HuH-7.5 (cell line): ENCODE measurements at regions not wholly inside any gene's neighbourhood (a gene's known extent, or its start where the extent isn't known, plus 50 kb on each side); places are given as distances from the start of the nearest gene placed in this dataset.
"Not testable (repeated sequence)": the region's sequence is repeated elsewhere in the genome, so short reads cannot be mapped to it uniquely, and the experiment has no call there.

ENCODE experiments used
- DNase-seq: peaks from one replicate; pipeline ENCODE4 v3.0.0; 2011; ENCODE audit warnings: low spot score

DNA sequence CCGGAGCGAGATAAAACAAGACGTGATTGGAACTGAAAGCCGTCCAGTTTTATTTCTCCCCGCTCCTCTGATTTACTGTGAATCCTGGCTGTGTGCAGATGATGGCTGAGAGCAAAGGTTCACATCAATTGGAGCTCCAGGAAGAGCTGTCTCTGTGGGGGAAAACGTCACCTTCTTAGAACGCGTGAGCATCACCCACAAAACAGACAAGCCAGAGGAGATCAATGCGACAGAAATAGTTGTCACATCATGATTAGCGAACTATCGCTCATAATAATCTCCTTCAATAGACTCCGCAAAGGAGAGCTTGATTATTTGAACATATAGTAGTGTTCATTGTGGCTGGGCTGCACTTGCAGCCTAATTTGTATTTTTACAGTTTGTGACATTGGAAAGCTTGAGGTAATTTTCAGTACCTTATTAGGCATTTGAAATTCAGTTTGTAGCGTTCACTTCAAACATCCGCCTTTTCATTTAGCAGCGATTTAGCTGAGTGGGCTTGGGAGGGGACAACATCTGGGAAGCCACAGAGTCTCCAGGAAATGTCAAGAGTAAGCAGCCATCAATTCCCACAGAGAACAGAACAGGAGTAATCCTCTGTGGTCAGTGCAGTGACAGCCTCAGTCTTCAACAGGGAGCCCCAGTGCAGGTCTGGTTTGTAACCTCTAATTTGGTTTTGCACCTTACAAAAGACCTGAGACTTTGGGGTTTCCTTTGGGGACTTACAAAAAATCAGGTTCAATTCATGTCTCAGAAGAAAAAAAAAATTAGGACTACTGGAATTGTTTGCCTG lies 276.8 kb upstream of the PFKP start:
- no peak for DNase-seq

DNA sequence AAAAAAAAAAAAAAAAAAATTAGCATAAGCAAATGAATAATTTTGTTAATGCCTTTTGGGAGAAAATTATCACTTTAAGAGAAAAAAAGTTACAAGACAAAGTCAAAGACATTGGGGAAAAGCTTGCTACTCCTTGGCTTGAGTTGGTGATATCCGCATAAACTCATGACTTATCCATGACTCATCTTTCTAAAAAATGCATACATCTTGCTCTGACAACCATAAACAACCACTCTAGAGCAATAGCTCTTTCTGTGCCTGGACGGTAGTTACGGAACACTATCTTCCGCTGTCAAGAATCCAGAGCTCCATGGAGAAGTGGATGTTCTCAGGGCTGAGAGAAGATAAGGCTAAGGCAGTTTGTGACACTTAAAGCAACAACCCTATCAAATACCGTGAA lies 281.1 kb upstream of the PFKP start:
- no peak for DNase-seq

DNA sequence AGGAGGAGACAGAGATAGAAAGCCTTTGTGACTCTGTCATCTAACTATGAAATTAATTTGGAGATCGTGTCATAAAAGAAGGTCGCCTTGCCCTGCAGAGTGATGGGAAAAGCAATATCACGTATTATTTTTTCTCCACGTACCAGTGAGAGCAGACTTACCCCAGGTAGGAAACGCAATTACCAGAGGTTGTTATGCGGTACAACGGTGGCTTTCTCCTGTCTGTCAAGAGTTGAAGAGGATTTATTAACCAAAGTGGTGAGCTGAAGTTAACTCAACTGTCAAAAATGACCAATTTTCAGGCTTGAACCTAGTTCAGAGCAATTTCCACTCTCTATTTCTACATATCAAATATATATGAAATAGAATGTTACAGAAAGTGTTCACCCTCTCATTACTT lies 282.6 kb upstream of the PFKP start:
- no peak for DNase-seq

DNA sequence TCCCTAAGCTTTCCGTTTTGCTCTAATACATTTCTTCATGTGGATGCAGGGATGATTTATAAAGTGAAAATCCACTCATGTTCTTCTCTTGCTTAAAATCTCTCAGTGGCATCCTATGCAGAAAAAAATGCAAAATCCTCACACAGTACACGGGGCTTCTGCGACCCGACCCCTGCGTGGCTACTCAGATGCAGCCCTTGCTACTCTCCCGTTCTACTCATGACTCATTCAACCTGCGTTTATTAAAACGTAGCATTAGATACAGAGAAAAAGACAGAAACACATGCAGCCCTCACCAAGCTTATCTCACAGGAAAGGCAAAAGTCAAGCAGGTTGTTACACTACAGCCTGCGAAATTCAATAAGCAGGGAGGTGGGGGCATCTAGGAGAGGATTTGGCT lies 284.4 kb upstream of the PFKP start:
- DNase-seq = no peak

DNA sequence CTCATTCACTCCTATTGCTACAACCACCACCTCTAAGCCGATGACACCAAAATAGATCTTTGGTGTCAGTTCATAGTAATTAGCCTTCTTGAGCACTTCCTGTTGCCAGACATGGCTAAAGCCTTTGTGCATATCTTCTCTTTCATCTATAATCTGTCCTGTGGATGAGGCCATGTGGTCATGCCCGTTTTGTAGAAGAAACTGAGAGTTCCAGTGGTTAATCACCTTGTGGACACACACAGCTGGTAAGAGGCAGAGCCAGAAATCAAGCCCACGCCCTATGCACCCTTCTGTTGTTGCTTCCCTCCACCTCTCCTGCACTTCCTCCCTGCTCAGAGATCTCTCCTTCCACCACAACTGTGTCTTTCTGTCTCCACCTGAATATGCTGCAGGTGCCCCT lies 285.1 kb upstream of the PFKP start:
- DNase-seq = no peak

DNA sequence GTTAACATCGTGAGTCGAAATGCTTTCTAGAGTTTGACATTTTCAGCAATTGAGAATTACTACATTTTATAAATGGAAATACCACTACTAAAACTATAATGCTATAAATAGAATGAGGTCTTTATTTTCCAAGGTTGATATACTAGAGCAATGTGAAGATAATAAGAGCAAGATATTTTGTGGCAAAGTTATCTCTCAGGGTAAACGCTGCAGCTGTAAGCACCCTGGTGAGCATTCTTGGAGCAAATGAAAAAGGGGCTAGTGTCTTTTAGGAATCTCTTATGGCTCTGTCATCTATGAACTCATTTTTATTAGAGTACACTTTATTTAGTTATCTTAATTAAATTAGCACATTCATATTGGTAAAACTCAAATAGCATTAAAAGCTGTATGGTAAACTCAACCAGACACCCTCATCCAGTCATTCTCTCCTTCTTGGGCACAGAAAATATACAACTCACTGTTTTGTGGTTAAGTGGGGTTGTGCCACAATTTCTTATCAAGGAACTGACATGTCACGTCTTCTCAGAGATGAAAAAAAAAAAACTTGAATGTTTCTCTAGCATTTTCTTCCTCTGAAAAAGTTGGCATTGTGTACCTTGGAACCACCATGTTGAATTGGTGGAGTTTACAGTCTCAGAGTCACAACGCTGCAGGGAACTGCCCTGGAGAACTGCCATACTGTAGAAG lies 289.5 kb upstream of the PFKP start:
- no peak for DNase-seq

DNA sequence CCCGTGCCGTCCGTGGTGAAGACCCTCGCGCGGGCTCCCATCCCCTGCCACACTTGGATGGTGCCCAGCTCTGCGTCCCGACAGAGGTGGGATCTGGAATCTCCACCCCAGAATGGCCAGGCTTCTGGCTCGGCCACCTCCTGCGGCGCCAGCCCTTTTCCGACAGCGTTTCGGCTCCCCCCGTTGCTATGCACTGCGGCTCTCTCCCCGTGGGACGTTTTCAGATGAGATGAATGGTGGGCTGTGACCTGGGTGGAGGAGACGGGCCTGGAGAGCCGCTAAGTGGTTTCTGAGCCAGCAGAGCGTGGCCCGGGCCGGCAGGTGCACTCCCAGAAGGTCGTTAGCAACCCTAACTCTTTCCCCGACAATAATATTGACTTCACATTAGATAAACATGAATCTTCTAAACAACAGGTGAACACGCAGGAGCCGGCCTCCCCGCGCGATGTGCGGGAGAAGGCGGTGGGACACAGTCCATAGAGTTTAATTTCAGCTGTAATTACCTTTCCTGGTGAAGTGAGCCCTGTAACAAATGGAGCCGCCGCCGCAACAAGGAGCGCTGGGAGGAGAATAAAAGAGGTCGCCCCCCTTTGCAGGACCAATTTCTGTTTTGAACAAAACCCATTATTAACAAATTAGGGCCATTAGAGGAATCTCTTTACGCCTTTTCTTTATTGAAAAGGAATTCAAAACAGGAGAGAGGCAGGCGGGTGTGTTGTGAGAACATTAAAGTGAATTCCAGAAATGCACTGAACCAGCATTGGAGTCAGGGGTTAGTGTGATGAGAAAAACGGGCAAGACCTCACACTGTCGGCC lies 294.3 kb upstream of the PFKP start:
- DNase-seq = no peak

DNA sequence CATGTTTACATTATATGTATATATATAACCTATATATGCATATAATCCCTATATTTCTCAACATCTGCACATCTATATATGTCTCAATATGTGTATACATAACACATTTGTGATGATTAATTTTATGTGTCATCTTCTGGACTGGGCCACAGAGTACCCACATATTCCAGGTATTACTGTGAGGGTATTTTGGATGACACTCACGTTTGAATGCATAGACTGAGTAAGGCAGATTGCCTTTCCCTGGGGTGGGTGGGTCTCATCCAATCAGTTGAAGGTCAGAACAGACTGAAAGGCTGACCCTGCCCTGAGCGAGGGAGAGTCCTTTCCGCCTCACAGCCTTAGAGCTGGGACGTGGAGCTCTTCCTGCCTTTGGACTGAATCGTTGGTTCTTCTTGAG lies 295.2 kb upstream of the PFKP start:
- DNase-seq = no peak

DNA sequence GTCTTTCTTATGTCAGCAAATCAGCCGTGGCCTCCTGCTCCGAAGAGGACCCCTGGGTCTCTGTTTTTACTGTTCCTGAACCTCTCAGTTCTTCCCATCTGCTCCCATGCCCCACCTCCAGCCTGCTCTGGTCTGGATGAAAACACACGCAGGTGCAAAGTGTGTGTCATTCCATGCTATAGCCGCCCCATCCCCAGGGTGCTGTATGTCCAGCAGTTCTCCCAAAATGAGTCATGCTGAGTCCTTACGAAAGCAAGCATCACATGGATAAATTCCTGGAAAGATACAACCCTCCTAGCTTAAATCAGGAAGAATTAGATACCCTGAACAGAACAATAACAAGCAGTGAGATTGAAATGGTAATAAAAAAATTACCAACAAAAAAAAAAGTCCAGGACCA lies 300.1 kb upstream of the PFKP start:
- not testable (repeated sequence) for DNase-seq

DNA sequence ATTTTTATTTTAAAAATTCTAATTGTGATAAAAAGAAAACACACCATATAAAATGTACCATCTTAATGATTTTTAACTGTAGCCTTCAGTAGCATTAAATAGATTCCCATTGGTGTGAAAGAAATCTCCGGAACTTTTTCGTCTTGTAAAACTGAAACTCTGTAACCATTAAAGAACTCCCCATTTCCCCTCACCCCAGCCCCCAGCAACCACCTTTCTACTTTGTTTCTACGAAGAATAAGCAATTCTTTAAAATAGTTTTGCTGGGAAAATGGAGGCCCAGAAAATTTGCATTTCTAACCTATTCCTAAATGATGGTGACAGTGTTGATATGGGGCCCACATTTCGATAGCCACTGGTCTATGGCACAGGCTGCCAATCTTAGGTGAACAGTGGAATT lies 305.4 kb upstream of the PFKP start:
- DNase-seq = no peak

DNA sequence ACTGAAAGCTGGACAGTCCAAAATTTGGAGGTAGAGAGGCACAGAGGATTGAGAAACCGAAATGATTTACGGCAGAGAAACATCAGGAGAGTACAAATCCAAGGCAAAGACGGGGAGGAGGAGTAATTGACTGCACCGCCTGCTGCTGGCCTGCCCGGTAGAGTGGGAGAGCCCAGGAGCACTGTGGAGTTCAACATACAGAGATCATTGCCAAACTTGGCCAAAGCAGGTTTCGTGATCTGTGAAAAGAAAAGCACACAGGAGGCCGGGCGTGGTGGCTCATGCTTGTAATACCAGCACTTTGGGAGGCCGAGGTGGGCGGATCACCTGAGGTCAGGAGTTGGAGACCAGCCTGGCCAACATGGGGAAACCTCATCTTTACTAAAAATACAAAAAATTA lies 306.0 kb upstream of the PFKP start:
- DNase-seq = no peak

DNA sequence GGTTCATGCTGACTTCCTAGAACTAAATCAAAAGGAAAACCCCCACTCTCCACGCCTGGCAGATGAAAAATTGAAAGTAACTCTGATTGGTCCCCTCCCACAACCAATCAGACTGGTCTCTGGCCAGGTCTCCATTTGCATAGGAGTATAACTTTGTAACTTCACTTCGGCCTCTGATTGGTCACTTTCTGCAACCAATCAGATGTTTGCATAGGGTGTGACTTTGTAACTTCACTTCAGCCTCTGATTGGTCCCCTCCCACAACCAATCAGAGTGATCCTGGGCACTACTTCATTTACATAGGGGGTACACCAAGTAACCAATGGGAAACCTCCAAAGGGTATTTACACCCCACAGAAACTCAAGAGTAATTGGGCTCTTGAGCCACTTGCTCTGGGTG lies 306.6 kb upstream of the PFKP start:
- no peak for DNase-seq

DNA sequence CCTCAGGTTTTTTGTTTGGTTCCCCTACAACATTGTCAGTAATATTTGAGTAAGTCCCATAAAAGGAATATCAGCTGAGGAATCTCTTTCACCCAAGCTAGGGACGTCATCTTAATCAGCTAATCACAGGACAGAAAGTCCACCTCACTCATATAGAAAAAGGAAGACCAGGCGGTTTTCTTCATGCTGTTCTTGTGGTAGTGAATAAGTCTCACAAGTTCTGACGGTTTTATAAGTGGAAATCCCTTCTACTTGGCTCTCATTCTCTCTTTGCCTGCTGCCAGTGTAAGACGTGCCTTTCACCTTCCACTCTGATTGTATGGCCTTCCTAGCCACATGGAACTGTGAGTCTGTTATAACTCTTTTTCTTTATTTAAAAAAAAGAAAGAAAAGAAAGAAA lies 308.1 kb upstream of the PFKP start:
- no peak for DNase-seq

DNA sequence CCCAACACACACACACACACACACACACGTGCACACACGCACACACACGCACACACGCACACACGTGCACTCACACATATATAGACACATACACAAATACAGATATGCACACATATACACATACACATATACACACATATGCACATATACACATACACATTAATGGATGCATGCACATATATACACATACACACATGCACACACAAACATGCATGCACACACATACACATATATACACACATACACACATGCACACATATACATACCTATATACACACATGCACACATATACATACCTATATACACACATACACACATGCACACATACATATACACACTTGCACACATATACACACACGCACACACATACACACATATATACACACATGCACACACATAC lies 312.4 kb upstream of the PFKP start:
- DNase-seq = no peak

DNA sequence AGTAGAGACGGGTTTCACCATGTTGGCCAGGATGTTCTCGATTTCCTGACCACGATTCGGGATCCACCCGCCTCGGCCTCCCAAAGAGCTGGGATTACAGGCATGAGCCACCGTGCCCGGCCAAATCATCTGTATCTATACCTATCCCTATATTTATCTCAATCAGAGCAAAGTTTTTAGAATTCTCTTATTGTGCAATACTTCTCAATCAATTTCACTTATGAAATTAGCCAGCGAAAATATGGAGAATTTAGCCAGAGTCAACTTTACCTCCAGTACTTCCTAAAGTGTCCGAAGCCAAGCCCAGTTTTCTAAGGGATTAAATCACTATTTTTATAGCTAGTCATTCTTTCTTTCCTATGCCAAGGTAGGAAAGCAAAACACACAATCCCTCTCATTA lies 319.1 kb upstream of the PFKP start:
- DNase-seq = no peak

DNA sequence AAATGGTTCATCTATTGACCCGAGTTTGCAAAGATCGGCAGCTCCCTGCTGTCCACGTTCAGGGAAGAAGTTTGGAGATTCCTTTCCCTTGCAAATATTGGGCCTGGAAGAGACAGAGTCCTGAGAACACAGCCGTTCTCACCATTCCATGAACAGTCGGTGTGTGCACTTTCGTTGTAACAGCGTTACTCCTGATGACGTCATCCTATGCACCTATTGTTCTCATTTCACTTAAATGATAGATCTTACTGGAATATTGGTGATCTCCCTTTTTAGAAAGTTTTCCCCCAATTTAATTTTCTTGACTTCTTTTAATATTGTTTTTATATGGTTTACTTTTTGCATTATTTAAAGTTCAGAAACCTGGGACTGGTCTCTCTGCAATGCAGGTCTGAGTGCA lies 320.7 kb upstream of the PFKP start:
- DNase-seq = no peak

DNA sequence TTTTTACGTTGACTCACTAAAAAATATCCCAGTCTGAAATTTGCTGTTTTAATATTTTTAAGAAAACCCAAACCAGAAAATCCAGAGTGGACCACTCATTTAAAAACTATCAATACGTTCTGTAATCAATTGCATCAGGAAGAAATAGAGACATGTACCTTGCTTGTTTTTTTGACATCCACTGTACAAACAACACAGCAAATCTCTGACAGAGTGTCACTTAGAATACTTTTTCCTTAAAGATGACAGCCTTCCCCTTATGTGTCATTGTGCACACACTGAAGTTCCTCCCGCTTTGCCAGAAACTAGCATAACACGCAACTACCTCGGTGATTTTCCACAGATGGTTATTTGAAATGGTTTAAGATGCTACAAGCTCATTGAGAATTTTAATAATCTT lies 321.7 kb upstream of the PFKP start:
- DNase-seq = no peak

DNA sequence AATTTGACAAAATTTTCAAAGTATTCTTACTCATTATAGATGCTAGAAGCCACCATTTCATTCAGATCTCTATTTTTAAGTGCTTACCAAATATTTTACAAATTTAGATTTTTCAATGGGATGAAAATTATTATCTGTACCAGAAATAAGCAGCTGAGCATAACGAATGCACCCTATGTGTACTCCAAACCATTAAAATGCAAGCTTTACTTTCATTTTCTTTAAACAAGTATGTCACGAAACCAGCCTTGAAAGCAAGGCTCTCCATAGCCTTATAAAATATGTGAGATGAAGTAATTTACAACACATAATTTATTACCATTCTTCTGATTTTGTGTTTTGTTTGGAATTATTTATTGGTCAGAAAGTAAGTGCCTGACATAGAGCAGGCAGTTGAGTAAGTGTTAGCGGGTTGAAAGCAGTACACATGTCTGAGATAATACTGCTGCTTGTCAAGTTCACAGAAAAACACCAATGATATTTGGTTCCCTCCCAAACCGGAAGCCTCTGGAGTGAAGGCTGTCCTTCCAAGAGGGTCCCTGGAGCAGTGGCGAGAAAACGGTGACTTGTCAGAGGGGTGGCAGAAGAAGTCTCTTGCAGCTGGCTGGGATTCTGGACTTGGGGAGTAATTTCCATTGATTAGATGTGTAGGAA lies 322.7 kb upstream of the PFKP start:
- no peak for DNase-seq

DNA sequence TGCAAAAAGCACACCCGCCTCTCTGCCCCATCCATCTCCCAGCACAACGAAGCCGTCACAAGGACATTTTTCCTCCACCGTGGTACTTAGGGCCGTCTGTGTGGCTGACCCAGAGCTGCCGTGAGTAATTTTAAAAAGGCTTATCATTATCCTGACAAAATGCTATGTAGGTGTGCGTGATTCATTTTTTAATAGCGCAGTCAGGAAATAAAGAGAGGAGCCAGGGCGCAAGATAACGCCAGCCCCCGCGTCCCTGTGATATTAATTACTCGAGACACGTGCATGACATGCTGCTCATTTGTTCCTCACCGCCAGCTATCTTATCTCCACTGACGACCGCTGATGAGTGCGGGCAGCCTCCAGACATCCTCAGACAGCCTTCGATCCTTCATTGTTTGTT lies 332.7 kb upstream of the PFKP start:
- no peak for DNase-seq

DNA sequence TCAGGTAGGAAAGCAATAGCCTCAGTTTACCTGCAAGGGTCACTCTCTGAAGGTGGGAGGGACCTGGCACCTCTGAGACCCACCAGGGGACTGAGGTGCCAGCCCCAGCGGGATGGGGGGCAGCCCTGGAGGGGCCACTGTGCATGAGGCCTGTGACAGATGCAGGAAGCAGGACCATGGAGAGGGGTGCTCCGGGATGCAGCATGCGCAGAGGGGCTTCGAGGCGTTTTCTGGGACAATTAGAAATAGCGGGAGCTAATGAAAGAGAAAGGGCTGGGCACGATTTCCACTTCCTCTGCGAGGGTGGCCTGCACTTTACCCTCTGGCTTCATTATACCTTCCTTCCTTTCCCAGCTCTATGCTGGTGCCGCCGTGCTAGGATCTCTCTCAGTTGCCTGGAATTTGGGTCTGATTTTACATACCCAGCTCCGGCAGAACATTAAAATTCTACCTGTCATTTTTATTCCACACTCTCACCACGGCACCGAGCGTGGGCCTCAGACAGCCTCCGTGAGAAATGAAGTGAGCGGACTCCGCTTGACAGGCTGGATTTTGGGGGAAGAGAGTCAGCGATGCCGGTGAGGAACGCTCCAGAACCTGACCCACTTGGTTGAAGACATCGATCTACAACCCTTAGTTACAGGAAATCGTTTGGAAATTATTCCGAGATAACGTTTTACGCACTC lies 333.9 kb upstream of the PFKP start:
- no peak for DNase-seq

DNA sequence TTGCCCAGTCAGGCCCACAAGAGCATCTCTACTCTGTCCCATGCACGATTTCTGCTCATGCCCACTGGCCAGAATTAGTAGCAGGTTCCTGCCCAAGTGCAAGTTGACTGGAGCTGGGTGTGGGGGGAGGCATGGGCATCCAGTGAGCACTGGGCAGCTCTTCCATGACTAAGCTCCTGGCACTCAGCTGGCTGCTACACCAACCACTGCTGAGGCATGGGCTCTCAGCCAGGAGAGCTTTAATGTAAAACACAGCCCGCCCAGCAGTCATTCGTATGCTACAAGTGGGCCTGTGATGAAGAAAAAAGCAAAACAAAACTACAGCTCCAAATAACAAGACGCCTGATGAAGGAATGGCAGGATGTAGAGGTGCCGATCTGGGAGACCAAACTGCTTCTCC lies 335.4 kb upstream of the PFKP start:
- DNase-seq = no peak

DNA sequence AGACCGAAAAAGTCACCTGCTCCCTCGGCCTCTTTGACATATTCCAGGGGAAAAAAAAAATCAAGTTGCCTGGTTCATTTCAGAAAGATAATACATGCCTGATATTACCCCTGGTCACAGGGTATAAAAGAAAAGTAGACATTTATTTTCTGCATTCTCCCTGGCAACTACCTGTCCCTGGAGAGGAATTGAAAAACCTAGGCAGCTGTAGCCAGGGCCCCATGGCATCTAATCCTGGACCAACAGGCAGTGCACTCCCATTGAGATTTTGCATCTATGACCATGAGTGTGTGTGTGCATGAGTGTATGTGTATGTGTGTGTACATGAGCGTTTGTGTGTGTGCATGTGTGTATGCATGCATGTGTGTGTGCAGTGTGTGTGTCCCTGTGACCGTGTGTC lies 338.2 kb upstream of the PFKP start:
- no peak for DNase-seq
